HG03045 (cell line): ENCODE measurements at regions not wholly inside any gene's neighbourhood (a gene's known extent, or its start where the extent isn't known, plus 50 kb on each side); places are given as distances from the start of the nearest gene placed in this dataset.

Experiments
- ATAC-seq: cut with Tn5 transposase; IDR thresholded peaks from one replicate; pipeline ENCODE4 v1.9.1; 2021; ENCODE audit warnings: mild to moderate bottlenecking, moderate library complexity; ENCODE audit not compliant: unreplicated experiment

DNA sequence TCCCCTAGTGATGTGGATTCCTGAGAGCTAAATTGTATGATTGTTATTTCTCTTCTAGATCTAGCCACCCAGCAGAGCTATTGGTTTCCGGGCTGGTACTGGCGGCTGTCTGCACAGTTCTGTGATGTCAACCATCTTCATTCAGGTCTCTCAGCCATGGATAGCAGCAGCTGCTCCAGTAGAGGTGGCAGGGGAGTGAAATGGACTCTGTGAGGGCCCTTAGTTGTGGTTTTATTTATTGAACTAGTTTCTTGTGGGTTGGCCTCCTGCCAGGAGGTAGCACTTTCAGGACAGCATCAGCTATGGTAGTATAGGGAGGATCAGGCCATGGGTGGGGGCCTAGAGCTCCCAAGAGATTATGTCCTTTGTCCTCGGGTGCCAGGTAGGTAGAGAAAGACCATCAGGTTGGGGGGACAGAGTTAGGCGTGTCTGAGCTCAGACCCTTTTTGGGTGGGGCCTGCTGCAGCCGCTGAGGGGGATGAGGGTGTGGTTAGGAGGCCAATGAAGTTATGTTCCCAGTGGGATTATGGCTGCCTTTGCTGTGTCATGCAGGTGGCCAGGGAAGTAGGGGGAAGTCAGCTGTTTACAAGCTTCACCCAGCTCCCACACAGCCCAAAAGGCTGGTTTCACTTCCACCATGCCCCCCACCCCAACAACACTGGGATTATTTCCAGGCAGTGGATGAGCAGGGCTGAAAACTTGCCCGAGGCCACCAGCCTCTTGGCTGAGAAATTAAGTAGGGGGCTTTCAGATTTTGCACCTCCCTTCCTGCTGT, 55.1 kb upstream of the RGS4 start:
- ATAC-seq = no peak

DNA sequence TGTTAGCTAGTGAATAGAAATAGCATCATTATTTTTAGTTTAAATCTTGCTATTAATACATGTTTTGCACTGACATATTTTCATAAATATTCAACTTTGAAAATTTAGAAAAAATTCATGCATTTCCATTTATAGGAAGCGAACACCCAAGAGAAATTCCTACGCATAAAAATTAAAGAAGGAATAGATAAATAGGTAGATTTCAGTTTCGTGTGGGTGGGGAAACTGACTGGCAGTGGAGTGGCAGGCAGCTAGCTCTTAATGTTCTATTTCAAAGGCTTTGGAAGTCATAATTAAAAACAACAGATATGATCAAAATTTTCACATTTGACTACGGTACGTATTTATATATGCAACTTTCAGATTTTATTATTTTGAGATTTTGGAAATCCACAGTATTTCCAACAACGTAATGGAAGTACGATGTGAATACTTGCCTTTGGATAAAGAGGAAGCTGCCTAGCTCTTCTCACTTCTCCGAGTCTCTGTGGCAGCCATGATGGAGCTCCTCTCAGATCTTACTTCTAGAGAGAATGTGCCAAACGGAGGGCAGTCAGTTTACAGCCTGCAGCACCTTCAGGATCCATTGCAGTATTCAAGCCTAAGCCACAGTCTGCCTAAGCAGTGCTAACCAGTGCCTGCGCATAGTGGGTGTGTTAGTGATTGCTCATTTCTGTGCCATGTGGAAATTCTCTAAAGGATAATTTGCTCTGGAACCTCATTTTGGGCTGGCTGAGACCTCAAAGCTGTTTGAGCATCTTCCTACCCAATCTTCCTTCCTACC, 62.9 kb upstream of the RGS4 start:
- ATAC-seq = no peak

DNA sequence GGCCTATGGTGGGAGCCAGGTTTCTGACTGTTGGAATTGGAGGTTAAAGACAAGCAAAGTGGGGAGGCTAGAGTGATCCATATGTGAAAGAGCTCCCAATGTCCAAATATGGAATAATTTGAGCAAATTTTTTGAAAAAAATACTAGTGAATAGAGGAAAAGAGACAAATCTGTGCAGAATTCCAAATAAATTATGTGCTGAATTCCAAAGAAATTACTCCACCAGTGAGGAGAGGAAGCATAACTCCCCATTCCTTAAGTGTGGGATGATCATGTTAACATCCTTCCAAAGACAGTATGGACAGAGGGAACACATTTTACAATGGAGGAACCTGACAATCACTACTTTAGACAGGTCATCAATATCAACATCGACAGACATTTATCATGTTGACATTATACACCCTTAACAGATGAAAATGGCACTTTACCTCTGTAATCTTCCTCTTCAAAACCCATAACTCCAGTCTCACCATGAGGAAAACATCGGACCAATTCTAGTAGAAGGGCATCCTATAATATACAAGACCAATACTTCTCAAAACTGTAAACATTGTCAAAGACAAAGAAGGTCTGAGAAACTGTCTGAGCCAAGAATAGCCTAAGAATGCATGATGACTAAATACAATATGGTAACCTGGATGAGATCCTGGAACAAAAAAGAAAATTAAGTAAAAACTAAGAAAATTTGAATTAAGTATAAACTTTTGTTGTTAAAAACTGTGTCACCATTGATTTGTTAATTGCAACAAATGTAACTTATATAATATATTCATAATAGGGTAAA, 71.5 kb upstream of the RGS4 start:
- ATAC-seq = no peak

DNA sequence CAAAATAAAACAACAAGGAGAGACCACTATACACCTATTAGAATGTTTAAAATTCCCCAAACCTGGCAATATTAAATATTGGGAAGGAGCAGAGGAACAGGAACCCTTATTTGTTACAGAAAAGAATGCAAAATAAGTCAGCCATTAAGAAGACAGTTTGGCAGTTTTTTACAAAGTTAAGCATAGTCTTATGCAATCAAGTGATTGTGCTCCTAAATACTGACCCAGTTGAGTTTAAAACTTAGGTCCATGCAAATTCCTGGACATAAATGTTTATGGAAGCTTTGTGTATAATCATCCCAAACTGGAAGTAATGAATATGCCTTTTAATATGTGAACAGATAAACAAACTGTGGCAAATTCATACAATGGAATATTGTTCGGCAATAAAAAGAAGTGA, 72.9 kb upstream of the RGS4 start:
- ATAC-seq = no peak

DNA sequence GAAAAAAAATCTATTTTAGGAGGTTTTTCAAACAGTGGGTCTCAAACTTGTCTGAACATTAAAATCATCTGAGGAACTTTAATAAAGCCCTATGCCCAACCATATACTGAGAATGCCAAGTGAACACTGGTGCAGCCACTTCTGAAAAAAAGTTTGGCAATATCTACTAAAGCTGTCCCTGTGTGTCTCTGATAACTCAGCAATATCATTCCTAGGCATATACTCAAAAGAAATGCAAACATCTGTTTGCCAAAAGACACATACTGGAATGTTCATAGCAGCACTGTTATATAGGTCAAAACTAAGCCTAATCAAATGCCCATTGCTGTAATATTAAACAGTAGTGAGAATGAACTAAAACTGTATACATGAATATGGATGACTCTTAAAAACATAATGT, 74.2 kb upstream of the RGS4 start:
- no peak for ATAC-seq

DNA sequence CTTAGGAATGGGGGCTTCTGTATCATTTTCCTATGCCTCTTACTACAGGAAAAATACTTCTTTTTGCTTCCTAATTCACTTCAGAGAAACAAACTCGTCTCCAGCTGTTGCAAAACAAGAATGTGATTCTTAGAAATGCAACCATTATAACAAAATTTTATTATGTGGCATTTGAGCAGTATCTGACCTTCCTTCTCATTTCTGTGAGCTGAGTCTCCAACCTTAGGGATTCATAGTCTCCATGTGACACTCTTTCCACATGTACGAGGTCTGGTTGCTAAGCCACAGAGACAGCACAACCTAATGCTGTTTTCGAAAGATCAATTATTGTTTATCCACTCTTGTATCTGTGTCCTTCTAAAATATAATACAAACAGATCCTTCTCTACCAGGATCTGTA, 75.3 kb upstream of the RGS4 start:
- ATAC-seq = no peak

DNA sequence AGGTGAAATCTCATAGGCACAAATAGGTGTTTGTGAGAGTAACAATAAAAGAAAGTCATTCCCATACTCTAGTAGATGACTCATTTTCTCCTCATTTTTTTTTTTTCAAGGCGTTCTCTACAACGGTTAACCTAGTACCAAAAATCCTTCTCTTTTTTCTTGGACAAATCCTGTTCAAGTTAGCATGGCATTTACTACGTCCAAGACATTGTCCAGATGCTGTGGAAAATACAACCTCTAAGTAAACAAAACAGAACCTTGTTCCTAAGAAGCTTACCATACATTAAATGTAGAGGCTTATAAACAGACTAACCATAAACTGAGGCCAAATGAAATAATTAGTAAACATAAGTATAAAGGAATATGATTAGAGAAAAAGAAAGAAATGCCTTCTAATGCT, 76.2 kb upstream of the RGS4 start:
- no peak for ATAC-seq

DNA sequence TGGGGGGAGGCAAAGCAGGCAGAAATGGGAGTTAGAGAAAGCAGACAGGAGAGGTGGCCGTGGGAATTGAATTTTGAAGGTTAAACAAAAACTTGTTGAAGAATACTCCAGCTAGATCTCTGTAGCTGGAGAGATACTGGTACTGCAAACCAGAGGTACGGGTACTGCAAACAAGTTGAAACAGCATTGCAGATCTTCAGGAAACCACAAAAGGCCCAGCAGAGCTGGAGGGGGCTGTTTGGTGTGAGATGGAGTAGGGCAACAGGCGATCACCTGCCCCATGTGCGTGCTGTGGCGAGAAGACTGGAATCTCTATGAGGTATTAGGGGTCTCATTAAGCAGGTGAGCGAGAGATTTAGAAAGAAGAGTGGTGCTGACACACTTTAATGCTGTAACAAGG, 77.7 kb upstream of the RGS4 start:
- ATAC-seq = no peak

DNA sequence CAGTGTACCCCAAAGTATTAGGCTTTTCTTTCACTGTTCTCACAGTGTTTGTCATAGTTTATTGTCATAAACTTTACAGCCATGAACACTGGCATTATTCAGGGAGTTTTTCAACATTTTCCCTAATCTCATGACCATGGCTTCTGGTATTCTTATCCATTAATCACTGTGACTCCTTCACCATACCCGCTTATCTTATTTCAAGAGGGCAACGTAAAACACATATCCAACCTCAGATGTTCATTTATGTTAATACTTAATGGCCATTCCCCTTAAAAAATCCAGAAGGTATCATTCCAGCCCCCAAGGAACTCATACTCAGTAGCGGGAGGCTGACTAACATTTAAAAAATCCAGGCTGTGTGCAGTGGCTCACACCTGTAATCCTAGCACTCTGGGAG, 78.5 kb upstream of the RGS4 start:
- ATAC-seq = no peak

DNA sequence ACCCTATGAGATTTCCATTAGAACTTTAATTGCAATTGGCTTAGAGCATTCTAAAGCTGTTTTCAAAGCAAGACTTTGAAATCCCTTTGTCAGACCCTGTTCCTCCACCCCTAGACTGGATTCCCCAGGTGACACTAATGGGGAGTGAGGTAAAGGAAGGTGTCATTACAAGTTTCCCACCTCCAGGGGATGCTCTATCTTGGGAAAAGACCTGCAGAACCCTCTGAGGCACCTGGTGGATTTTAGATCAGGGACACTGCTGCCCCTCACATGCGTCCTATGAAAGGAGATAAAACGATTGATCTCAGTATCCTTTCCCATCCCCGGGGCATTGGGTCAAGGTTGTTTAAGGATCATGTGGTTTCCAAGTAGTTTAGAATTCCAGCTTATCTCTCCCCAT, 80.3 kb upstream of the RGS4 start:
- no peak for ATAC-seq

DNA sequence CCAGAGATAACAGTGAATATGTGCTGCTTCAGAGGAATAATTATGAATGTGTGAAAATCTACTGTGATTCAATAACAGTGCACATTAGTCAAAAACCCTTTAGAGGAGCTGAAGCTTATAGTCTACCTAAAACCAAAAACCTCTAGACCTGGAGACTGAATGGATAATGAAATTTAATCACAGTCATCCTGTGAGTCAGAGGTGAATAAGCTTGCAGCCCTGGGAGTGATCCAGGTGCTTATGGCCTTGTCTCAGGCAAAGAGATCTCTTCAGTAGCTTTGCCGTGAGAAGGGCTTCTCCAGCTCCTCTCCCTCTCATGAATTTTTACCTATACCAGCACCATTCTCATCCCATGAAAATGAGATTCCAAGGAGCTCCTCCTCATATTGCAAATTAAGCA, 81.3 kb upstream of the RGS4 start:
- ATAC-seq = no peak

DNA sequence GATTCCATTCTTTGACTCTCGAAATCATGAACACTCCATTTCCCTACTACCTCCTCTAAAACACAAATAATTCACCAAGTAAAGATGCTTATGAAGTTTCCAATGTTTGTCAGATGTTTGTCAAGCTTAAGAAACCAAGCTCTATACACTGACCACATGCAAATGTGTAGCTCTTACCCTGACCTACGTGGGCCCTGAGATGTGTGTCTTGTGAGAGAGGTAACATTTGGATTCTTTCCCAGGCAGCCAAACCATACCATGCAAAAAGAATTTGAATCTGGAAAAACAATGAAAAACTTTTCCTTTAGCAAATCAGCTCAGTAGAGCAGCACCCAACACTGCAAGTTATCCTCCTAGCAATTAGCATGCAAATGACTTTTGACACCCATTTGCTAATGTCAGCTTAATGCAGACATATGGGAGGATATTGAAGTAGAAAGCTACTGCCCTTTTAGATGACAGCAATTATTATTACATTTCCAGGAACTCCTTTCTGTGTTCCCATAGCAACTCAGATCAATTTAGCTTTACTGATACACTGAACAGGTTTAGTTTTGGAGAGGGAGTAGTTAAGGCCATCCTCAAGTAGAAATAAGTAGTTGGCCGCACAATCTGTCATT, 83.2 kb upstream of the RGS4 start:
- no peak for ATAC-seq

DNA sequence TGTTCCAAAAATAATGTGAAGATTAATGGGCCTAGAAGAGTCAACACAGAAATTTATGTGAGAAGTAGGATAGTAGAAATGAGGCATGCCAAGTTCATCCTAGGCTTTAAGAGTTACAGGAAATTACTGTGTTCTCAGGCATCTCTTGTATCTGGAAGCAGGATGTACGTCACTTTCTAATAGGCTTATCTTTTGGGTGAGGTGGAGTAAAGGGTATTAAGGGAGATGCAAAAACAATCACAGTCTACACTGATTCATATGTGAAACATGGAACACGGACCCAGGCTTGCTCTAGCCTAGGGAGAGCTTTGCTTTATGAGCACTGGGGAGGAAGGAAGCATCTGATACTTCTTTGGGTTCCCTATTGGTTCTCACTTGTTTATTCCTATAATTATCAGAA, 84.5 kb upstream of the RGS4 start:
- no peak for ATAC-seq

DNA sequence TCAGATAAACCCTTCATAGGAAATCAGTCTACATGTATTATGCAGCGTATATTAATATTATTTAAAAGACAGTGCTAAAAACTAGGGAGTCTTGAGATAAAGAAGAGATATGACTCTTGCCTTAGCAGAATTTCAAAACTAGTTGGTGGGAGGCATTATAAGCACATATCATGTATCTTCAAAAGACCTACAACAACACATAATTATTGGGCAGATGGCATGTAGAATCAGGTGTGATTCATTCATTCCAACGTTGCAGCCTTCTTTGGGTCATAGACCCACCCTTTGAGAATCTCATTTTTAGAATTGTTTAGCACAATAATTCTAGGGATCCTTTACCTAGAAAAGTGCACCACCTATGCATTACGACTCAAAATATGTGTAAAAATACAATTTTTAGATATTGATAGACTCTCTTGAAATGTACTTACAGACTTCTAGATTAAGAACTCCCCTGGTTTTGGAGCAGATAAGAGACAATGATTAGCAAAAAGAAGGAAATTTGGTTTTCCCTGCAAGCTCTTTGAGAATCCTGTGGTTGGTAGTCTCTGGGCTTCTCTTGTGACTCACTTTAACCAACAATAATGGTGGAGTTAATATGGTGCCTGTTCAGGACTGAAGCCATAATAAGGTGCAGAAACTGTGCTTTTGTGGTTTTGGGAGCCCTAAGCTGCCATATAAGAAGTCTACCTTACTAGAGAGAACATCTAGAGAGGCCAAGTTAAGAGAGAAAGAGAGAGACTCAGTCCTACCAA, 85.3 kb upstream of the RGS4 start:
- no peak for ATAC-seq

DNA sequence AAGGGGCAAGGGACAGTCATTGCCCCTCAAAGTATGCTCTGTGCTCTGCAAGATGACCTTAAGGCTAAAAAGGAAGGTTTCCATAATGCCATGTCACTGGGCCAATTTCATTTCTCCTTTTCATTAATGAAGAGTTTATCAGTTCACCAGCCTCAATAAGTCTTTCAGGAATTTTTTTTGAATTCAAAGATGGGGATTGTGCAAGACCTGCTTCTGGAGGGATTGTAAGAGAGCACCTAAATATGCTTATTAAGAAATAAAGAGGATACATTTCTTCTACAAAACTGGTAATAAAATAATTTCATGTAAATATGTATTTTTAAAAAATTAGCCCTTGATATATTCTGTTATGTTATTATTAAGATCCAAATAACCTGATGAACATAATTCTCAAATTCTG, 86.8 kb upstream of the RGS4 start:
- ATAC-seq = no peak

DNA sequence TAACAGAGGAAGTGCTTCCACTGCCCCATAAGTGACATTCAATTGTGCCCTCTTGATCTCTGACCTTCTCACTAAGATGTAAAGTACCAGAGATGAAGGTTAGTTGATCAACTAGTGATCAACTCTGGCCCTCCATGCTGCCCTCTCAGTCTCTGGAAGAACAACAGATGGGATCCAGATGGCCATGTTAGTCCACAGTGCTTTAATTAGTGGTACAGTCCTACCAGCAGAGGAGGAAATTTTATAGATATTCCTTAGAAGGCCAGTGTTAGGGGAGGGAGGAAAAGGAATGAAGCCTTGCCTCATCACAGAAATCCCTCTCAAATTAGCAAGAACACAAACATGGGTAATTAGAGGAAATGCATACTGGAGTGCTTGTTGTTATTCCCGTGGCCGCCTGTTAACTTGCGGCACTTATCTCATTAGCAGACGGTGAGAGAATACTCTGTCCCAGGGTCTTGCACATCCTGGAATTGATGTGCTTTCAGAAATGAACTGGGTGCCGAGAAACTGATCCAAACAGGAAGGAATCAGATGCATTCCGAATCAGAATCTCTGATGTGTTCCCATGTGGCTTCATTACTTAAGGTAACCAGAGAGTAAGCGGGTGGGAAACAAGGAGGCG, 91.1 kb upstream of the RGS4 start:
- ATAC-seq = no peak

DNA sequence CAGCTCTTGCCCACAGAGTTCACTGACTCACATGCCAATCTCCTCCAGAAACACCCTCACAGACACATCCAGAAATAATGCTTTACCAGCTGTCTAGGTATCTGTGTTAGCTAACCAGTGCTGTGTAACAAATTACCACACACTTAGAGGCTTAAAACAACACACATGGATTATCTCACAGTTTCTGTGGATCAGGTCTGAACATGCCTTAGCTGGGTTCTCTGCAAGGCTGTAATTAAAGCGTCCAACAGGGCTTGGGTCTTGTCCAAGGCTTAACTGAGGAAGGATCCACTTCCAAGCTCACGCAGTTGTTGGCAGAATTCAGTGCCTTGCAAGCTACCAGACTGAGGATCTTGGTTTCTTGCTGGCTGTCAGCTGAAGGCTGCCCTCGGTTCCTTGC, 92.5 kb upstream of the RGS4 start:
- no peak for ATAC-seq

DNA sequence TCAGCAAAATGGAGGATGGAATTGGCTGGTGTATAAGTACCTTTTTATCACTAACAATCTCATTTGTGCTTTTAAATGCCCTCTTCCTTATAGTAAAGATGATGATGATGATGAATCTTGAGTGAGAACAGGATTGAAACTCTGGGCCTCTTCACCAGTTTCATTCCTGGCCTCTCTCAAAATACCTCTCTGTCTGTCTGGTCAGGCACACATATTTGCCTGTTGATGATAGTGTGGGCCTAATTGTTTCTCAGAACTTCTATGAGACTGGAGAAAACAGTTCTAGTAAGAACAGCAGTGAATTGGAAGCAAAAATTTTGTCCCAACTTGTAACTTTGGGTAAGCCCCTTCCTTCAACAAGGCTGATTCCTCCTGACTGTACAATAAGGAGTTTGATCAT, 94.4 kb upstream of the RGS4 start:
- no peak for ATAC-seq

DNA sequence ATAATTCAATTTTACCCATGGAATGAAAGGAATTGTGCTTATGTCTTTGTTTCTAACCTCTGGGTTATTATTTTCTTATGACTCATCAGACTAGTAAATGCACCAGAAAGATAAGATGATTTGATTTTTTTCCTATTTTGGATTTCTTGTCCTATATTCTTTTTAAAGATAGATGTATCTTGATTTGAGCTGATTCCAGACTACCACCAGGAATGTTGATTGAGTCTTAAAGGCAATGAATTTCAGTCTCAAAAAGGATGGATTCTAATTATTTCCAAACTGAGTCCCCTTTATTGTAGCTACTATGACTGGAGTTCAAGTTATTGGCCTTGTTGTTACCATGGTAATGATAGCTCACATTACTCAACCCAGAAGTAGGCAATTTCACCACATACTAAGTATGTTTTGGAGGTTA, 95.8 kb upstream of the RGS4 start:
- no peak for ATAC-seq

DNA sequence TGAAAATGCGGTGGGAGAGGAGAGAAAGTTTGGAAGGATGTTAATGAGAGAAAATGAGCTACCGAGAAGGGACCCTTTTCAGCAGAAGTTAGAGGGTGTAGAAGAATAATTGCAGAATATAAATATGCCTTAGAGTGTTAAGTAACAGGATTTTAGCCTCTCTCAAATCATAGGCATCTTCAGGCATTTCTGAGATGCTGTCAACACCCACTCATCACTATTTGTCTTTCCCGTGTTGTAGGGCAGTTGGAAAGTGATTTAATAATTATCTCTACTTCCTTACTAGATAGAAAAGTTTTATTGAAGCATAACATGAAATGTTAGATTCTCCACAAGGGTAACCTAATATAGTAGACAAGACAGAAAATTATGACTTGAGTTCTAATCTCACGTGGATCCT, 96.4 kb upstream of the RGS4 start:
- no peak for ATAC-seq
